Retinal pigment epithelial cell (primary cell): ENCODE measurements at regions not wholly inside any gene's neighbourhood (a gene's known extent, or its start where the extent isn't known, plus 50 kb on each side); places are given as distances from the start of the nearest gene placed in this dataset.

Experiments
- DNase-seq: peaks from one replicate; pipeline ENCODE4 v3.0.0-alpha.2; 2010; ENCODE audit warnings: low read depth
- H3K4me3 ChIP-seq: 2 replicates; pipeline ENCODE4 v1.5.1; 2011; ENCODE audit warnings: mild to moderate bottlenecking, low read length, control low read depth, moderate library complexity
- CTCF ChIP-seq: conservative IDR thresholded peaks from 2 replicates; pipeline ENCODE4 v1.5.1; 2011; ENCODE audit warnings: low read depth, low read length, control low read depth, inconsistent platforms

DNA sequence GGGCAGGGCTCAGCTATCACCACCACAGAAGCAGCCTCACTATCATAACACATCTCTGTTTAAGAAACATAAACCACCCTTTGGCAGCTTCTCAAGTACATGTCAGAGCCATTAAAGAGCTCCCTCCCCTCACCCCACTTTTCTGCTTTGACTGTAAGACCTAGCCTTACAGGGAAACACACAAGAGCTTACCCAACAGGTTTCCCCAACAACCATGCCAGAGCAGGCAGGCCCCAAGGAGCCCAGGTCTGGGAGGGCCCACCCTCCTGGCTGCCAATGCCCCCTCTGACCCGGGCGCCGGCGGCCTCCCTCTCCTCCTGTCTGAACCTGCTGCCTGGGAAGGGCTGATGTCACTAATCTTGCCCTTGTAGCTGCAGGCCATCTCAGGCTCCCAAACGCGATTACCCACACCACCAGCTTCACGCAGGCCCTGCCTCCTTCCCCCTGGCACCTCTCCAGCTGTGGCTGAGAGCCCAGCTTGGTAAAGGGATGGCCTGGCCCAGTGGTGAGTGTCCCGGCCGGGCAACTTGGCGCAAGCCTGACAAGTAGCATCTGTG is 402.0 kb downstream of the MAFB start:
- TF ChIP-seq CTCF = no peak
- no peak for DNase-seq
- H3K4me3 ChIP-seq = no peak overlapping the region

- no peak overlapping the region for H3K4me3 ChIP-seq
- no peak for TF ChIP-seq CTCF
- DNase-seq = no peak
Observed at GRCh38 chr20:40284611-40285010, 404.4 kb downstream of the MAFB start.

- no peak for TF ChIP-seq CTCF
- no peak for DNase-seq
Observed at GRCh38 chr20:40283689-40284088, 405.3 kb downstream of the MAFB start.

GRCh38 chr20:40282941-40283340 is 406.1 kb downstream of the MAFB start:
- DNase-seq = no peak
- TF ChIP-seq CTCF = no peak
- no peak overlapping the region for H3K4me3 ChIP-seq

More at GRCh38 chr20:40283689-40284088, 405.3 kb downstream of the MAFB start:
- H3K4me3 ChIP-seq = no peak overlapping the region

DNA sequence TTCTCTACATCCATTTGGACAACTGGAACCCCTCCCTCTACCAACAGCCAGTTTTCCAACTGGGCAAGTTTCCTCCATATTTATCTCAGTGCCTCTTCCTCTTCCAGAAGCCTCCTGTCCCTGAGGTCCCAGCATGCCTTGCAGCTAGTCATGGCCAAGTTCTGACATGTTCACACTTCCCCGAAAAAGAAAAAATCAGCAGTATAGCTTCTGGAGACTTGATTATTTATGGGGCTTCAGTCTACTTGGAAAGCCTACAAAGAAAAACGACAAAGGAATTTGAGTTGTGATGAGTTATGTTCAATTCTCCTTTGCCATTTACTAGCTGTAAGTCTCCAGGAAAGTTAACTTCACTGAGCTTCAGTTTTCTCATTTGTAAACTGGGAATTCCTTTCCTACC is 406.5 kb downstream of the MAFB start:
- no peak for DNase-seq
- no peak overlapping the region for H3K4me3 ChIP-seq
- no peak for TF ChIP-seq CTCF

GRCh38 chr20:40280616-40281015 is 408.4 kb downstream of the MAFB start:
- DNase-seq = no peak
- no peak for TF ChIP-seq CTCF
- no peak overlapping the region for H3K4me3 ChIP-seq

DNA sequence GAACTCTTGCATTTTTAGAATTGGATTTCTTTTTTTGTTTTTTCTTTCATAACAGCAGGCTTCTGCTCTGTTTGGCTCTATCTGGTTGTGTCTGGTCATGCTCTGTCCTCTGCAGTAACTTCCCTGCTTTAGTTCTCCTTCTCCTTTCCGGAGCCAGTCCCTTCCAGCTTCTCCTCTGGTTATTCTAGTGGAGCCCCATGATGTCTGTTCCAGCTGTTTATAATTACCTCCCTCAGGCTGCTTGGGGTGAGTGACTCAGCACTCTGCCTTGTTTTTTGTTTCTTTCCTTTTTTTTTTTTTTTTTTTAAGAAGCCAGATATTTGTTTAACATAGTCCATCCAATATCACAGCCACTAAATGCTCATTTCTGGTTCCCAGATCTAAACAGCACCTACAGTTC is 409.6 kb downstream of the MAFB start:
- TF ChIP-seq CTCF = no peak
- no peak overlapping the region for H3K4me3 ChIP-seq
- DNase-seq = no peak
